ENCODE measurements at regions not wholly inside any gene's neighbourhood (a gene's known extent, or its start where the extent isn't known, plus 50 kb on each side); places are given as distances from the start of the nearest gene placed in this dataset.

- no TSS peak for BruUV-seq (replicated peaks)
- Histone ChIP-seq H3K4me3 (ENCODE audit: low read depth, low read length, poor library complexity, severe bottlenecking) (no peak overlapping the region), H3K4me2 (ENCODE audit: low read length) (no peak overlapping the region), H3K4me1 (ENCODE audit: insufficient read depth, low read length, poor library complexity, severe bottlenecking) (no peaks in the 10 kb centered on the region), H3K9me3 (ENCODE audit: low read length) (no peaks in the 10 kb centered on the region), H3K36me3 (ENCODE audit: insufficient read depth, low read length) (no peaks in the 10 kb centered on the region), H3K27ac (ENCODE audit: low read depth, low read length, poor library complexity, severe bottlenecking) (no peak overlapping the region), H3K79me2 (ENCODE audit: insufficient read depth, low read depth, low read length) (no peaks in the 10 kb centered on the region), H2AFZ (ENCODE audit: low read length) (no peak overlapping the region), H3K9me2 (ENCODE audit: insufficient read depth, low read length) (no peaks in the 10 kb centered on the region), H4K20me1 (ENCODE audit: insufficient read depth, low read length) (no peaks in the 10 kb centered on the region)
- CTCF ChIA-PET (ENCODE audit: unreplicated experiment) = no interaction called here
- intact Hi-C loops (cut with micrococcal nuclease; ENCODE audit: unreplicated experiment) = no loop called here
- POLR2A ChIA-PET = no interaction called here
- TF ChIP-seq CTCF (conservative IDR thresholded peaks at IDR 0.05; ENCODE audit: low read length) (no peak), EZH2phosphoT487 (IDR thresholded peaks at IDR 0.05; ENCODE audit: borderline replicate concordance, low read depth, low read length) (no peak)
- no peak for DNase-seq (ENCODE audit: low spot score)
Observed at GRCh38 chr3:40980467-40980866, 218.8 kb upstream of the CTNNB1 start.

GRCh38 chr3:40985195-40985594 lies 214.1 kb upstream of the CTNNB1 start:
- no peak overlapping the region for H3K4me3 ChIP-seq (ENCODE audit: low read depth, low read length, poor library complexity, severe bottlenecking)
- TF ChIP-seq CTCF (conservative IDR thresholded peaks at IDR 0.05; ENCODE audit: low read length) = no peak
- TF ChIP-seq EZH2phosphoT487 (IDR thresholded peaks at IDR 0.05; ENCODE audit: borderline replicate concordance, low read depth, low read length) = no peak
- H3K4me1 ChIP-seq (ENCODE audit: insufficient read depth, low read length, poor library complexity, severe bottlenecking) = no peaks in the 10 kb centered on the region
- intact Hi-C loops (cut with micrococcal nuclease; ENCODE audit: unreplicated experiment) = no loop called here
- DNase-seq (ENCODE audit: low spot score) = no peak
- no TSS peak for BruUV-seq (replicated peaks)
- no peaks in the 10 kb centered on the region for H3K9me2 ChIP-seq (ENCODE audit: insufficient read depth, low read length)
- ChIA-PET CTCF (ENCODE audit: unreplicated experiment) (no interaction called here), POLR2A (no interaction called here)
- H3K9me3 ChIP-seq (ENCODE audit: low read length) = no peaks in the 10 kb centered on the region
- H3K79me2 ChIP-seq (ENCODE audit: insufficient read depth, low read depth, low read length) = no peaks in the 10 kb centered on the region
- no peak overlapping the region for H3K4me2 ChIP-seq (ENCODE audit: low read length)
- no peak overlapping the region for H3K27ac ChIP-seq (ENCODE audit: low read depth, low read length, poor library complexity, severe bottlenecking)
- H2AFZ ChIP-seq (ENCODE audit: low read length) = no peak overlapping the region
- H3K36me3 ChIP-seq (ENCODE audit: insufficient read depth, low read length) = no peaks in the 10 kb centered on the region
- H4K20me1 ChIP-seq (ENCODE audit: insufficient read depth, low read length) = no peaks in the 10 kb centered on the region

GRCh38 chr3:40988468-40988867 lies 210.8 kb upstream of the CTNNB1 start:
- Histone ChIP-seq H3K4me2 (ENCODE audit: low read length) (no peak overlapping the region), H3K4me1 (ENCODE audit: insufficient read depth, low read length, poor library complexity, severe bottlenecking) (no peaks in the 10 kb centered on the region), H2AFZ (ENCODE audit: low read length) (no peak overlapping the region), H4K20me1 (ENCODE audit: insufficient read depth, low read length) (no peaks in the 10 kb centered on the region), H3K36me3 (ENCODE audit: insufficient read depth, low read length) (no peaks in the 10 kb centered on the region), H3K27ac (ENCODE audit: low read depth, low read length, poor library complexity, severe bottlenecking) (no peak overlapping the region), H3K4me3 (ENCODE audit: low read depth, low read length, poor library complexity, severe bottlenecking) (no peak overlapping the region), H3K9me3 (ENCODE audit: low read length) (no peaks in the 10 kb centered on the region), H3K79me2 (ENCODE audit: insufficient read depth, low read depth, low read length) (no peaks in the 10 kb centered on the region), H3K9me2 (ENCODE audit: insufficient read depth, low read length) (no peaks in the 10 kb centered on the region)
- TF ChIP-seq CTCF (conservative IDR thresholded peaks at IDR 0.05; ENCODE audit: low read length) (no peak), EZH2phosphoT487 (IDR thresholded peaks at IDR 0.05; ENCODE audit: borderline replicate concordance, low read depth, low read length) (no peak)
- intact Hi-C loops (cut with micrococcal nuclease; ENCODE audit: unreplicated experiment) = no loop called here
- POLR2A ChIA-PET = no interaction called here
- BruUV-seq (replicated peaks) = no TSS peak
- DNase-seq (ENCODE audit: low spot score) = no peak
- CTCF ChIA-PET (ENCODE audit: unreplicated experiment) = no interaction called here

Measured in OCI-LY7 (cell line).